HEK293 (cell line): ENCODE measurements at regions not wholly inside any gene's neighbourhood (a gene's known extent, or its start where the extent isn't known, plus 50 kb on each side); places are given as distances from the start of the nearest gene placed in this dataset.
"Not testable (repeated sequence)": the region's sequence is repeated elsewhere in the genome, so short reads cannot be mapped to it uniquely, and the experiment has no call there.

Experiments used
- KLF8 ChIP-seq: fragments of 450-650 bp; formaldehyde crosslinking; IDR thresholded peaks from 2 replicates; pipeline ENCODE4 v1.5.1; 2016; ENCODE audit warnings: missing biosample characterization, missing genetic modification characterization
- SP2 ChIP-seq: fragments of 450-650 bp; formaldehyde crosslinking; IDR thresholded peaks from 2 replicates; pipeline ENCODE4 v1.5.1; 2016; ENCODE audit warnings: missing biosample characterization, missing genetic modification characterization
- YY1 ChIP-seq: fragments of 450-650 bp; formaldehyde crosslinking; IDR thresholded peaks from 2 replicates; pipeline ENCODE4 v1.5.1; 2018; ENCODE audit warnings: missing biosample characterization, missing genetic modification characterization
- ZNF10 ChIP-seq: fragments of 450-650 bp; formaldehyde crosslinking; IDR thresholded peaks from 2 replicates; pipeline ENCODE4 v1.5.1; 2017; ENCODE audit warnings: missing biosample characterization, missing genetic modification characterization
- ZNF600 ChIP-seq: fragments of 450-650 bp; formaldehyde crosslinking; IDR thresholded peaks from 2 replicates; pipeline ENCODE4 v1.5.1; 2016; ENCODE audit warnings: missing biosample characterization, missing genetic modification characterization

DNA sequence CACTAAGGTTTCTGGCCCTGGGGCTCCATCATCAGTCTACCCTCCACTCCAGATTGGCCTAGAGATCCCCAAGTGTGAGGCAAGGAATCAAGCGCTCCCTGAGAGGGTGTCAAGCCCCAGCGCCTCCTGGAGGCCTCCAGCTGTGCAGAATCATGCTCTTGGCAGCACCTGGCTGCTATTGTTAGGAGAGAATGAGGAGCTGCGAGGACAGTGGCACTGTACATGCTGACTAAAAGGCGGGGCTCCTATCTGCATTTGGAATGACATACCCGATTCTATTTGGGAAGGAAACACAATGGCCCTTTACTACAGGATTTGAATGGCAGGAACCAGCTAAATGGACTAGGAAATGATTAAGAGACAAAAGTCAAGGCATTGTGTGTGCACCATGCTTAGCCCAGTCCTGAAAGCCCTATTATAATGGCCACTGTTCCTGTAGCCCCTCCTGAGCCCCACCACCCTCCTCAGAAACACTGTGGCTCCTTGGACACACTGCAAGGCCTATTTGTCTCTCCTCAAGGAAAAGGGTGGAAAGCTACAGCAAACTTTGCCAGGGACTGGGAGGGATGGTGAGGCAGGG, 106.1 kb downstream of the KBTBD2 start:
- not testable (repeated sequence) for TF ChIP-seq ZNF600; YY1 (tag by site-specific recombination); ZNF10 (tag by site-specific recombination); SP2 (tag by site-specific recombination); KLF8
